HEK293 (cell line): ENCODE measurements at regions not wholly inside any gene's neighbourhood (a gene's known extent, or its start where the extent isn't known, plus 50 kb on each side); places are given as distances from the start of the nearest gene placed in this dataset.
A peak's percentile ranks its signal among the peaks of the same experiment; 100 is the strongest.

Source experiments
- BCL6B ChIP-seq: fragments of 450-650 bp; formaldehyde crosslinking; IDR thresholded peaks from 2 replicates; pipeline ENCODE4 v1.5.1; 2017; ENCODE audit warnings: missing biosample characterization, missing genetic modification characterization
- GFI1B ChIP-seq: fragments of 450-650 bp; formaldehyde crosslinking; IDR thresholded peaks from 2 replicates; pipeline ENCODE4 v1.5.1; 2016; ENCODE audit warnings: missing biosample characterization, missing genetic modification characterization
- GLI2 ChIP-seq: fragments of 450-650 bp; formaldehyde crosslinking; IDR thresholded peaks from 2 replicates; pipeline ENCODE4; 2017; ENCODE audit warnings: missing biosample characterization, missing genetic modification characterization, low read depth, borderline replicate concordance
- GLIS2 ChIP-seq: fragments of 450-650 bp; formaldehyde crosslinking; IDR thresholded peaks from 2 replicates; pipeline ENCODE4 v1.5.1; 2016; ENCODE audit warnings: missing biosample characterization, missing genetic modification characterization
- MEIS1 ChIP-seq: sonication (generic); formaldehyde crosslinking; IDR thresholded peaks from 2 replicates; pipeline ENCODE4 v1.8.1; 2022; ENCODE audit warnings: missing genetic modification reagents, mild to moderate bottlenecking, borderline replicate concordance
- MZF1 ChIP-seq: fragments of 450-650 bp; formaldehyde crosslinking; IDR thresholded peaks from 2 replicates; pipeline ENCODE4 v1.5.1; 2017; ENCODE audit warnings: missing biosample characterization, missing genetic modification characterization, borderline replicate concordance
- PATZ1 ChIP-seq: fragments of 450-650 bp; formaldehyde crosslinking; IDR thresholded peaks from 2 replicates; pipeline ENCODE4 v1.5.1; 2016; ENCODE audit warnings: missing biosample characterization, missing genetic modification characterization
- ZBTB49 ChIP-seq: fragments of 450-650 bp; formaldehyde crosslinking; IDR thresholded peaks from 2 replicates; pipeline ENCODE4 v1.5.1; 2016; ENCODE audit warnings: missing biosample characterization, missing genetic modification characterization, low read depth
- ZFP3 ChIP-seq: fragments of 450-650 bp; formaldehyde crosslinking; IDR thresholded peaks from 2 replicates; pipeline ENCODE4 v1.5.1; 2016; ENCODE audit warnings: low read depth, missing biosample characterization, missing genetic modification characterization
- ZFP41 ChIP-seq: fragments of 450-650 bp; formaldehyde crosslinking; IDR thresholded peaks from 2 replicates; pipeline ENCODE4 v1.5.1; 2016; ENCODE audit warnings: missing biosample characterization, missing genetic modification characterization, borderline replicate concordance
- ZIC2 ChIP-seq: fragments of 450-650 bp; formaldehyde crosslinking; IDR thresholded peaks from 2 replicates; pipeline ENCODE4 v1.5.1; 2016; ENCODE audit warnings: missing biosample characterization, missing genetic modification characterization
- ZNF121 ChIP-seq: fragments of 450-650 bp; formaldehyde crosslinking; IDR thresholded peaks from 2 replicates; pipeline ENCODE4 v1.5.1; 2016; ENCODE audit warnings: missing biosample characterization, missing genetic modification characterization
- ZNF133 ChIP-seq: fragments of 450-650 bp; formaldehyde crosslinking; IDR thresholded peaks from 2 replicates; pipeline ENCODE4 v1.5.1; 2016; ENCODE audit warnings: missing biosample characterization, missing genetic modification characterization
- ZNF138 ChIP-seq: fragments of 450-650 bp; formaldehyde crosslinking; IDR thresholded peaks from 2 replicates; pipeline ENCODE4 v1.5.1; 2016; ENCODE audit warnings: missing biosample characterization, missing genetic modification characterization, borderline replicate concordance
- ZNF146 ChIP-seq: fragments of 450-650 bp; formaldehyde crosslinking; IDR thresholded peaks from 2 replicates; pipeline ENCODE4 v1.5.1; 2016; ENCODE audit warnings: missing biosample characterization, missing genetic modification characterization
- ZNF214 ChIP-seq: fragments of 450-650 bp; formaldehyde crosslinking; IDR thresholded peaks from 2 replicates; pipeline ENCODE4 v1.5.1; 2017; ENCODE audit warnings: missing biosample characterization, mild to moderate bottlenecking, missing genetic modification characterization, borderline replicate concordance
- ZNF24 ChIP-seq: fragments of 450-650 bp; formaldehyde crosslinking; IDR thresholded peaks from 2 replicates; pipeline ENCODE4 v1.5.1; 2016; ENCODE audit warnings: missing biosample characterization, missing genetic modification characterization
- ZNF280D ChIP-seq: fragments of 450-650 bp; formaldehyde crosslinking; IDR thresholded peaks from 2 replicates; pipeline ENCODE4 v1.5.1; 2016; ENCODE audit warnings: missing biosample characterization, missing genetic modification characterization
- ZNF335 ChIP-seq: fragments of 450-650 bp; formaldehyde crosslinking; conservative IDR thresholded peaks from 2 replicates; pipeline ENCODE4 v1.5.1; 2016; ENCODE audit warnings: missing biosample characterization, missing genetic modification characterization
- ZNF404 ChIP-seq: fragments of 450-650 bp; formaldehyde crosslinking; IDR thresholded peaks from 2 replicates; pipeline ENCODE4 v1.5.1; 2017; ENCODE audit warnings: missing biosample characterization, missing genetic modification characterization
- ZNF426 ChIP-seq: fragments of 450-650 bp; formaldehyde crosslinking; IDR thresholded peaks from 2 replicates; pipeline ENCODE4 v1.5.1; 2017; ENCODE audit warnings: missing biosample characterization, missing genetic modification characterization, mild to moderate bottlenecking, inconsistent platforms, moderate library complexity
- ZNF433 ChIP-seq: fragments of 450-650 bp; formaldehyde crosslinking; IDR thresholded peaks from 2 replicates; pipeline ENCODE4 v1.5.1; 2016; ENCODE audit warnings: missing biosample characterization, missing genetic modification characterization, low read depth
- ZNF514 ChIP-seq: fragments of 450-650 bp; formaldehyde crosslinking; IDR thresholded peaks from 2 replicates; pipeline ENCODE4 v1.5.1; 2016; ENCODE audit warnings: missing biosample characterization, missing genetic modification characterization
- ZNF626 ChIP-seq: fragments of 450-650 bp; sonication (Bioruptor Pico); formaldehyde crosslinking; IDR thresholded peaks from 2 replicates; pipeline ENCODE4 v1.5.1; 2018; ENCODE audit warnings: missing biosample characterization, missing genetic modification characterization, inconsistent platforms
- ZNF629 ChIP-seq: fragments of 450-650 bp; formaldehyde crosslinking; IDR thresholded peaks from 2 replicates; pipeline ENCODE4 v1.5.1; 2017; ENCODE audit warnings: missing biosample characterization, missing genetic modification characterization
- ZNF664 ChIP-seq: fragments of 450-650 bp; formaldehyde crosslinking; IDR thresholded peaks from 2 replicates; pipeline ENCODE4 v1.5.1; 2016; ENCODE audit warnings: missing biosample characterization, missing genetic modification characterization
- ZNF768 ChIP-seq: fragments of 450-650 bp; formaldehyde crosslinking; IDR thresholded peaks from 2 replicates; pipeline ENCODE4 v1.5.1; 2018; ENCODE audit warnings: missing biosample characterization, mild to moderate bottlenecking, missing genetic modification characterization
- ZNF843 ChIP-seq: fragments of 450-650 bp; formaldehyde crosslinking; IDR thresholded peaks from 2 replicates; pipeline ENCODE4 v1.5.1; 2016; ENCODE audit warnings: missing biosample characterization, missing genetic modification characterization
- ZSCAN18 ChIP-seq: fragments of 450-650 bp; formaldehyde crosslinking; IDR thresholded peaks from 2 replicates; pipeline ENCODE4 v1.5.1; 2016; ENCODE audit warnings: missing biosample characterization, missing genetic modification characterization
- ZXDB ChIP-seq: fragments of 450-650 bp; formaldehyde crosslinking; IDR thresholded peaks from 2 replicates; pipeline ENCODE4 v1.5.1; 2016; ENCODE audit warnings: missing biosample characterization, missing genetic modification characterization

DNA sequence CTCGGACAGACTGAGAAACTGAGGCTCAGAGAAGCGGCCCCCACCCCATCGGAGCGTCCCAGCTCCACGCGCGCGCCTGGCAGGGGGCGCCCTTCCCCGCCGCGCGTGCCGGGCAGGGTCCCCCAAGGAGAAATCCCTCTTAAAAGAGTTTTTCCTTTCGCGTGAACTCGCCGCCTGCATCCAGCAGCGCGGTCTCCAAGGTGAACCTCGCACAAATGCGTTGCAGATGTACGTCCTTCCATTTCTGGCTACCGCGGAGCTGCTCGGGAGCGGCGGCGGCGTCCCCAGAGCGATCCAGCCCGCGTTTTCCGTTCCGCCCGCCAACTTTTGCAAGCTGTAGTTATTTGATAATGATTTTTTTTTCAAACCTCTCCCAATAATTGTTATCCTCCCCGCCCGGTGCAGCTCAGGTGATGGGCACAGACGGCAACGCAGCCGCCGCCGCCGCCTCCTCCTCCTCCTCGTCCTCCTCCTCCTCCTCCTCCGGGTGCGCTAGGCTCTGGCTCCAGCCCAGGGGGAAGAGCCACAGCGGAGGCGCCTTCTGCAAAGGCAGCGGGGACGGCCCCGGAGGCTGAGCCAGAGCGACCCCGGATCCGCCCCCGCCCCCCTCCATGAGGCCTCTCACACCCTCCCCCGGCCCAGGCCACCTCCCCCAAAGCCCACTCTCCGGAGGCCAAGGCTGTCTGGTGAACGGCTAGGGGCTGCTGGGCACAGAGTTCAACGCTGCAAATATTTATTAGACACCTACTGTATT, 74.0 kb upstream of the CUX1 start (continued):
- TF ChIP-seq GFI1B (tag by site-specific recombination) (no peak), PATZ1 (tag by site-specific recombination) (0 out of 2 replicates have a peak, but pooled peaks have one; percentile 50), ZNF121 (tag by site-specific recombination) (no peak), ZXDB (tag by site-specific recombination) (peak; percentile 69), ZNF626 (tag by site-specific recombination) (no peak), ZNF24 (no peak), MZF1 (peak; percentile 34; the same call in 1 of the 2 replicates), ZFP3 (tag by site-specific recombination) (no peak), BCL6B (tag by site-specific recombination) (no peak), MEIS1 (no peak), ZNF426 (no peak), ZNF404 (tag by site-specific recombination) (no peak), ZNF514 (tag by site-specific recombination) (no peak), ZNF280D (tag by site-specific recombination) (no peak), ZFP41 (tag by site-specific recombination) (no peak), ZSCAN18 (tag by site-specific recombination) (no peak), ZNF214 (tag by site-specific recombination) (no peak), ZNF433 (tag by site-specific recombination) (no peak), ZIC2 (tag by site-specific recombination) (peak; percentile 56), ZNF664 (tag by site-specific recombination) (no peak), ZNF629 (tag by site-specific recombination) (peak; percentile 46; the same call in 1 of the 2 replicates), ZNF768 (no peak), ZNF133 (tag by site-specific recombination) (no peak), ZNF138 (tag by site-specific recombination) (no peak), ZNF146 (tag by site-specific recombination) (no peak), GLIS2 (tag by site-specific recombination) (0 out of 2 replicates have a peak, but pooled peaks have one; percentile 30), ZBTB49 (tag by site-specific recombination) (no peak), ZNF843 (peak; percentile 43; the same call in 1 of the 2 replicates), GLI2 (tag by site-specific recombination) (no peak), ZNF335 (tag by site-specific recombination) (peak; percentile 90)
